Spleen (tissue), 7 donors: ENCODE measurements at regions not wholly inside any gene's neighbourhood (a gene's known extent, or its start where the extent isn't known, plus 50 kb on each side); places are given as distances from the start of the nearest gene placed in this dataset.

Experiments used
- POLR2A ChIP-seq, 3 donors: fragments of 450-650 bp; IDR thresholded peaks; one replicate each; pipeline ENCODE4 v1.5.1; 2017; ENCODE audit warnings: antibody characterized with exemption in 3 of 3, mild to moderate bottlenecking in 1 of 3
- POLR2AphosphoS5 ChIP-seq, 3 donors: sonication (generic); formaldehyde crosslinking; IDR thresholded peaks; one replicate each; pipeline ENCODE4 v1.5.1; 2017; ENCODE audit warnings: antibody characterized with exemption in 3 of 3
- TF ChIP-seq, protein P1 (sequence below), 11 experiments: fragments of 200-600 bp in 7 of 11; fragments of 450-650 bp in 4 of 11; sonication (generic) in 4 of 11; IDR thresholded peaks in 8 of 11; conservative IDR thresholded peaks in 3 of 11; 1 replicate in 7 of 11; 2 replicates in 4 of 11; pipeline versions ENCODE4 v1.4.0 to v1.8.0; 2016 to 2021; ENCODE audit warnings: antibody characterized with exemption in 11 of 11, inconsistent platforms in 4 of 11, mild to moderate bottlenecking in 1 of 11
- donor health status: DM: no; HTN: no; CAD: no; lungs with moderate emphysema.
- donor health status: DM: no; HTN: no; CAD: no.
- donor health status: DM: no; HTN: no; CAD: no.

DNA sequence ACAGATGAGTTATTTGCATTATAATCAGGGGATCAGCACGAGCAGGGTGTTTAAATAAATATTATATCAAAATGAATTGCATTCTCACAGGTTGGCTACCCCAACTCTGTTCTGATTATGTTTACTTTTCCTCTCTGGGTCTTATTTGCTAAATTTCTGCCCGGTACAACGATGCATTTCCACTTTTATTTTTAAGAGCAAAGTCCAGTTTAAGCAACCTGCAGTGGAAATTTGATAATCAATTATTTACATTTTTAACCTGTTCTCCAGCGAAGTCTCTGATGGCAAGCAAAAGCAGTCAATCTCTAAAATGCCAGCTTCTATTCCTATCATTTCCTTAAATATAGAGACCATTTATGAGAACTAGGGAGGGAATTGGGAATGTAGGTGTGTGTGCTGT lies 966.6 kb upstream of the SOX11 start:
- no peak for TF ChIP-seq POLR2A (IDR thresholded peaks at IDR 0.05)
- TF ChIP-seq, protein P1, sequence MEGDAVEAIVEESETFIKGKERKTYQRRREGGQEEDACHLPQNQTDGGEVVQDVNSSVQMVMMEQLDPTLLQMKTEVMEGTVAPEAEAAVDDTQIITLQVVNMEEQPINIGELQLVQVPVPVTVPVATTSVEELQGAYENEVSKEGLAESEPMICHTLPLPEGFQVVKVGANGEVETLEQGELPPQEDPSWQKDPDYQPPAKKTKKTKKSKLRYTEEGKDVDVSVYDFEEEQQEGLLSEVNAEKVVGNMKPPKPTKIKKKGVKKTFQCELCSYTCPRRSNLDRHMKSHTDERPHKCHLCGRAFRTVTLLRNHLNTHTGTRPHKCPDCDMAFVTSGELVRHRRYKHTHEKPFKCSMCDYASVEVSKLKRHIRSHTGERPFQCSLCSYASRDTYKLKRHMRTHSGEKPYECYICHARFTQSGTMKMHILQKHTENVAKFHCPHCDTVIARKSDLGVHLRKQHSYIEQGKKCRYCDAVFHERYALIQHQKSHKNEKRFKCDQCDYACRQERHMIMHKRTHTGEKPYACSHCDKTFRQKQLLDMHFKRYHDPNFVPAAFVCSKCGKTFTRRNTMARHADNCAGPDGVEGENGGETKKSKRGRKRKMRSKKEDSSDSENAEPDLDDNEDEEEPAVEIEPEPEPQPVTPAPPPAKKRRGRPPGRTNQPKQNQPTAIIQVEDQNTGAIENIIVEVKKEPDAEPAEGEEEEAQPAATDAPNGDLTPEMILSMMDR (IDR thresholded peaks at IDR 0.05 in 8 of 11, conservative IDR thresholded peaks at IDR 0.05 in 3 of 11) = no peak
- no peak for TF ChIP-seq POLR2AphosphoS5 (IDR thresholded peaks at IDR 0.05)
